ENCODE measurements at regions not wholly inside any gene's neighbourhood (a gene's known extent, or its start where the extent isn't known, plus 50 kb on each side); places are given as distances from the start of the nearest gene placed in this dataset.
"Not testable (repeated sequence)": the region's sequence is repeated elsewhere in the genome, so short reads cannot be mapped to it uniquely, and the experiment has no call there.

GRCh38 chrX:39047174-39047573, 245.9 kb downstream of the MID1IP1 start:
- no peak for DNase-seq (ENCODE audit: low read depth)

DNA sequence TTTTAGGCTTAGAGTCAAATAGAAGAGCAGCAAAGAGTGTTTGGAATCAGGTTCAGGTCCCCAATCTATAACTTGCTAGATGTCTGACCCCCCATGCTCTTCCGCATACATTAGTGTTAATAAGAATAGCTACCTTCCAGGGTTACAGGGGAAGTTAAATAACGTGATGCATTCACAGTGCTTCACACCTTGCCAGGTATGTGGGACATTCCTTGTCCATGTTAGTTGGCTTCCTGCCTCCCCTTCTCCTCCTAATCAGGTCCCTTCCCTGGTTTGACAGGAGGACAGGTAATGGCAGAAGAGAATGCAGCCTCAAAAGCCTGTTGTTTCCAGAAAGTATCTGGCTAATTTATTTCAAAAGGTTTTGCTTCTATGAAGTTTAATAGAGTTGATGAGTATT, 248.7 kb downstream of the MID1IP1 start:
- DNase-seq (ENCODE audit: low read depth), result no peak

GRCh38 chrX:39050427-39050826, 249.2 kb downstream of the MID1IP1 start:
- DNase-seq (ENCODE audit: low read depth), result no peak

DNA sequence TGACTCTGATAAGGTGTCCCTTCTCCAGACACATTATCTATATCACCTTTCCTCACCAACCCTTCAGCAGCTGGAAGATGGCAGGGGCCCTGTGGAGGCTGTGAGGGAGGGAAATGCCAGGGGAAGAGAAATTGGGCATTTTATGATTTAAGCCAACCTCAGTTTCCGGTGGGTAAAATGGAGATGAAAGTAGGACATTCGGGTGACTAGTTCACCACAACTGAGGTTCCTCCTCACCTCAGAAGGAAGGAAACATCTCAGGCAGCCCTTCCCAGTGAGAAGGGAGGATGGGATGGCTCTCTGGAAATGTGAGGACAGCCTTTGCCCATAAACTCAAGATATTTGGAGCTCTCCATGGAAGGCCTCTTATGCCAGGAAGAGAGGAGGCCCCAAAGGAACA, 251.5 kb downstream of the MID1IP1 start:
- no peak for DNase-seq (ENCODE audit: low read depth)

- no peak for DNase-seq (ENCODE audit: low read depth)
Measured at GRCh38 chrX:39058724-39059123, 257.5 kb downstream of the MID1IP1 start.

DNA sequence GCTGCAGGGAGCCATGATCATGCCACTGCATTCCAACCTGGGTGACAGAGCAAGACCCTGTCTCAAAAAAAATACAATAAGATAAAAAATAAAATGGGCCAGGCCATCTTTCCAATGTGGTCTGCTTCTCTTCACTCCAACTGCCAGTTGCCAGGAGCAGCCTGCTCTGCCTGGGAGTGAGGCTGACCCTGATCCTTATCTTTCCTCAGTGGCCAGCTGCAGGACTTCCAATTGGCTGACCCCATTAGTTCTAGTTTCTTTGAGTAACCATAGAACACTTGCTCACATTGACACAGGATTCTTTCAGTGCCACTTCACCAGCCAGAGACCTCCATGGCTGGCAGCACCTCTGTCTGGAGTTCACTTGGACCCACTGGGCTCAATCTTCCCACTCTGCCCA, 258.6 kb downstream of the MID1IP1 start:
- no peak for DNase-seq (ENCODE audit: low read depth)

DNA sequence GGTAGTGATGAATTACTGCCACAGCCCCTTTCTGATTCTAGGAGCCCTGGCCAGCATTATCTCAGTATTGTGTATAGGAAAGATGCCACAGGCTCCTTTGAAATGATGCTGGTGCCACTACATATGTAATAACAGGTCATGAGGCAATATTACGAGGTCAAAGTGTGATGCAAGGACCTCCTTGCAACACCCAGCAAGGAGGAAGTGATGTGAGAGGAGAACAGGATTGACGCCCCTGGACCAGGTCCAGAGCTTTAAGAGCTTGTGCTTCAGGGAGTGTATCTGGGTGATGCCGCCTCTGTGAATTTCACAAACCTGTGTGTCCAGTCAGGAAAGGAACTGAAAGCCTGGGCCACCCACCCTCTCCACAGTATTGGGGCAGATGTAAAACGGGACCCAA, 261.8 kb downstream of the MID1IP1 start:
- DNase-seq (ENCODE audit: low read depth), result no peak

DNA sequence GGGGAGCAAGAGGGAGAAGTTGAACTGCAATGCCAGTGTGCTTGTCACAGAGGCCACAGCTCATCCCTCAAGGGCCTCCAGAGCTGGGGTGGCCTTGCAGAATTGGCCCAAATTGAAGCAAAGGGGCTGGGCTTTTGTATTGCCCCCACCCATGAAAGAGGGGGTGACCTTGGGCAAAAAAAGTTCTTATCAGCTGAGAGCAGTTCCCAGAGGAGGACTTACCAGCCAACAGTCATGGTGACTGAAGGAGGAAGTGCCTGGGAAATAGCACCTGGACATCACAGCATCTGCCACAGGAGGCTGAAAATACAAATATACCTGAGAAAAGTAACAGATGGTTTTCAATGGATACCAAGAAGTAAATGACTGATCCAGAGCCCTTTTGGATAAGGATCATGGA, 262.4 kb downstream of the MID1IP1 start:
- no peak for DNase-seq (ENCODE audit: low read depth)

- no peak for DNase-seq (ENCODE audit: low read depth)
Measured at GRCh38 chrX:39065051-39065871, 264.0 kb downstream of the MID1IP1 start.

GRCh38 chrX:39067866-39068265, 266.6 kb downstream of the MID1IP1 start:
- no peak for DNase-seq (ENCODE audit: low read depth)

DNA sequence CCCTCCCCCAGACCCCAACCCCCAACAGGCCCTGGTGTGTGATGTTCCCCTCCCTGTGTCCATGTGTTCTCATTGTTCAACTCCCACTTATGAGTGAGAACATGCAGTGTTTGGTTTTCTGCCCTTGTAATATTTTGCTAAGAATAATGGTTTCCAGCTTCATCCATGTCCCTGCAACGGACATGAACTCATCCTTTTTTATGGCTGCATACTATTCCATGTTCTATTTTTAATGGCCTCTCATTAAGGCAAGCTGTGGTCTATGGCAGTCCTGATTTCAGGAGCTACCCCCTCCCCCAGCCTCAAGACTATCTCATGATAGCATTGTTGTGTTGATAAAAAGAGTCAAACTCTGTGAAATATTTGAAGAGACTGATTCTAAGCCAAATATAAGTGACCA, 267.4 kb downstream of the MID1IP1 start:
- DNase-seq (ENCODE audit: low read depth), result not testable (repeated sequence)

GRCh38 chrX:39070009-39070408, 268.8 kb downstream of the MID1IP1 start:
- no peak for DNase-seq (ENCODE audit: low read depth)

- no peak for DNase-seq (ENCODE audit: low read depth)
Measured at GRCh38 chrX:39073131-39073530, 271.9 kb downstream of the MID1IP1 start.

GRCh38 chrX:39096599-39096998, 295.3 kb downstream of the MID1IP1 start:
- DNase-seq (ENCODE audit: low read depth), result no peak

- DNase-seq (ENCODE audit: low read depth), result no peak
Measured at GRCh38 chrX:39104745-39105144, 303.5 kb downstream of the MID1IP1 start.

- DNase-seq (ENCODE audit: low read depth), result no peak
Measured at GRCh38 chrX:39112143-39112542, 310.9 kb downstream of the MID1IP1 start.

DNA sequence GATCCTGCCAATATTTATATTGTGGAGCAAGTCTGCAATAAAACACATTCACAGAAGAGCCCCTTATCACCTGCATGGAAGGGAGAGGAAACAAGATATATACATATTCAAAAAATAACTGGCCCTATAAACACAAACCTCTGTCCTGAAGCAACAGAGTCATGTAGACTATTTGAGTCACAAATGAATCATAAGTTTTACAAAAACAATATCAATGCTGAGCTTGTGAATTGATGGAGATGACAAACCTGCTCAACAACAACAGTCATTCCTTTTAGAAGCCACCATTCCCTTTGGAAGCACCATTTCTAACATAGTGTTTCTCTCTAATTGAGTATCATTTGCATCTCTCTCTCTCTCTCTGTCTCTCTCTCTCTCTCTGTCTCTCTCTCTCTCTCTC, 313.9 kb downstream of the MID1IP1 start:
- no peak for DNase-seq (ENCODE audit: low read depth)

- DNase-seq (ENCODE audit: low read depth), result no peak
Measured at GRCh38 chrX:39117101-39117500, 315.8 kb downstream of the MID1IP1 start.

GRCh38 chrX:39121903-39122302, 320.6 kb downstream of the MID1IP1 start:
- DNase-seq (ENCODE audit: low read depth), result no peak

- DNase-seq (ENCODE audit: low read depth), result no peak
Measured at GRCh38 chrX:39125834-39126233, 324.6 kb downstream of the MID1IP1 start.

DNA sequence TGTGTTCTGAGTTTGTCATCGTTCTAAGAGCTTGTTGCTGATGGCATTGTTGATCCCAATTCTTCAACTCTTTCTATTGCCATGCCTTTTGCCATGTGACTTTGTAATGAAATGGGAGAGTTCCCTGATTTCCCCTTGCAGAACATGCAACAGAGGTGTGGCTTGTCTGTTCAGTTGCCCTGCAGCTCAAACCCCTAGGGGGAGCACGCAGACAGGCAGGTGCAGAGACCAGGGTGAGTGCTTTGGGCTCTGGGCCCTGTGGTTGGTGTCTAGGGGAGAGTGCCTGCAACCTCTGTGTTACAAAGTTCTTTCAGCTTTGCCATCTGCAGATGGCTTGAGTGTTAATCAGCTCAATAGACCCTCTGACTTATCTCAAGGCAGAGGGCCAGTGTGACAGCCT, 332.7 kb downstream of the MID1IP1 start:
- no peak for DNase-seq (ENCODE audit: low read depth)

DNA sequence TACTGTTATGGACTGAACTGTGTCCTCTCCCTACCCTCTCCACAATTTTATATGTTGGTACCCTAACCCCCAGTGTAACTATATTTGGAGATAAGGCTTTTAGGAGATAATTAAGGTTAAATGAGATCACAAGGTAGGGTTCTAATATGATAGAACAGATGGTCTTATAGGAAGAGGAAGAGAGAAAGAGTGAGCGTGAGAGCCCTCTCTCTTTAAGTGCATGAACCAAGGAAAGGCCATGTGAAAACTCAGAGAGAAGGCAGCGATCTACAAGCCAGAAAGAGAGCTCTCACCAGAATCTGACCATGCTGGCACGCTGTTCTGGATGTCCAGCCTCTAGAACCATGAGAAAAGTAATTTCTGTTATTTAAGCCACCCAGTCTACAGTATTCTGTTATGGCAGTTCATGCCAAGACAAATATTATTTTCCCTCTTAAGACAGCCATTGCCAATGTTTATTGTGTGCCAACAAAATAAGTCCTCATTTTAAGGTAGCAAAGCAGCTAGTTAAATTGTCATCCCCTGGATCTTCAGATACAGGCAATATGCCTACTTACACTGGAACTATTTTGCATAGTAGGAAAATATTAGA, 336.2 kb downstream of the MID1IP1 start:
- DNase-seq (ENCODE audit: low read depth), result no peak

DNA sequence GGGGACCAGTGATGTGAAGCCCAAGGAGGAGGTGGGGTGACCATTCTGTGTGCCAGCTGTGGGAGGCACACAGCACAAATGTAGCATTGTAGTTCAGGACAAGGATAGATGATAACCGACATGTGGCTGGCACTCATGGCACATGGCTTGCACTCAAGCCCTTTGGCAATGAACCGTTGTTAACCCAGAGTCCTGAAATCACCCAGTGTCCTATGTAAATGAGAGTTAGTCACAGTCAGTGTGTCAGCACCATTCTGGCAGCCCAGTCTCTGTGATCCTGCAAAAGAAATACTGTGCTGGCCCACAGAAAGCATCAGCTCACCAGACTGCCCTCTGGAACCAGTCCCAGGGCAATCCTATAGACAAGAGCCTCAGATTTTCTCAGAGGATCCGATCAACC, 339.3 kb downstream of the MID1IP1 start:
- DNase-seq (ENCODE audit: low read depth), result no peak

DNA sequence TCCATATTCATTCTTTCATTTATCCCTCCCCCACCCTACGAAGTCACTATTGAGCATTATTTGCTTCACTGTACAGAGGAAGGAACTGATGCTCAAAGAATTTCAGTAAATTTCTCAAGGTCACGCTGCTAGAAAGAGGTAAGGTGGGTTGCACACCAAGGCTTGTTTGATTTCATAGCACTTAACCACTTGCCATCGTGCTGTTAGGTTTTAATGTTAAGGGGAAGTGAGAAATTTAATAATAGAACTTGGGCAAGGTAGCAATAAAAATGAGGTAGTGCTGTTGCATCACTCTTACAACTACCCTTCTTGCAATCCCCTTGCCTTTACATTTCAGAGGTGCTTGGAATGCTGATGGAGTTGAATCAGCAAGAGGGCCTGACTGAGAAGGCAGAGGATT, 343.1 kb downstream of the MID1IP1 start:
- DNase-seq (ENCODE audit: low read depth), result no peak

Measured in iris pigment epithelial cell (primary cell).